ENCODE measurements at regions not wholly inside any gene's neighbourhood (a gene's known extent, or its start where the extent isn't known, plus 50 kb on each side); places are given as distances from the start of the nearest gene placed in this dataset.

DNA sequence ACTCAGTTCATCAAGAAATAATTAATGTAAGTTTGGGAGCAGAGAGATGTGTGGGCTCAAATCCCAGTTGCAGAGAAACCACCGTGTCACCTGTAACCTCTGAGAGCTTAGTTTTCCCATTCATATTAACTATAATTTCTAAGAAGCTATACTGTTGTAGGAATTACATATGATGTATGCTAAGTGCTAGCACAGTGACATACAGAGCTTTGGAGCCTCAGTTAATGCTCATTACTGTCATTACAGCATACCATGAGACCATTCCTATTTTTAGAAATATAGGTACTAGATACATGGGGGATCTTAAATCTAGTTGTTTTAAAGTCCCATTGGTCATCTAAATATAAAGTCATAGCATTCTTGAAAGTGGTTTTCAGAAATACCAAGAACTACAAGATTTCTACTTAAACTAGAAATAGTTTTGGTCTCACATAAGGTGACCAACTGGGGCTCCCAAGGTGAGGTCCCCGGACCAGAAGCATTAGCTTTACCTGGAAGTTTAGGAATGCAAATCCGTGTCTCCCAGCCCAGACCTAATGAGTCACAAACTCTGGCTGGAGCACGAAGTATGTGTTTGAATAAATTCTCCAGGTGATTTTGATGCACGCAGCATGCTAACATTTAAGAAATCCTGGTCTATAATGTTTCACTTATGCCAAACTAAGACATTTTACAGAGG, 144.6 kb downstream of the LACC1 start:
- no peaks in the 10 kb centered on the region for H3K36me3 ChIP-seq
- no peak overlapping the region for H3K4me3 ChIP-seq
- DNase-seq (ENCODE audit: low spot score in 2 of 2): no peak

GRCh38 chr13:44024846-44025195, 145.1 kb downstream of the LACC1 start:
- Histone ChIP-seq H3K9me3 (no peaks in the 10 kb centered on the region), H3K27ac (no peak overlapping the region), H3K4me3 (no peak overlapping the region), H3K4me1 (peaks cover 0 to 10% (median 0%) of the 10 kb centered on the region in 4 donors), H3K36me3 (no peaks in the 10 kb centered on the region), H3K27me3 (no peaks in the 10 kb centered on the region)
- no peak for DNase-seq (ENCODE audit: low spot score in 2 of 2)
- TF ChIP-seq POLR2A (IDR thresholded peaks at IDR 0.05): no peak
- no peak for TF ChIP-seq EP300 (IDR thresholded peaks at IDR 0.05)
- no peak for TF ChIP-seq CTCF (IDR thresholded peaks at IDR 0.05)
- WGBS, 2 donors: 67 to 79% methylated on average over 4 of the region's 4 CpGs

More for the DNA sequence above, 144.6 kb downstream of the LACC1 start:
- peaks cover 0 to 10% (median 0%) of the 10 kb centered on the region in 4 donors for H3K4me1 ChIP-seq
- no peaks in the 10 kb centered on the region for H3K27me3 ChIP-seq
- no peak overlapping the region for H3K27ac ChIP-seq
- no peaks in the 10 kb centered on the region for H3K9me3 ChIP-seq
- WGBS, 2 donors: 84 to 90% methylated on average over 5 of the region's 5 CpGs
- TF ChIP-seq EP300 (IDR thresholded peaks at IDR 0.05): no peak
- no peak for TF ChIP-seq CTCF (IDR thresholded peaks at IDR 0.05)
- no peak for TF ChIP-seq POLR2A (IDR thresholded peaks at IDR 0.05)

DNA sequence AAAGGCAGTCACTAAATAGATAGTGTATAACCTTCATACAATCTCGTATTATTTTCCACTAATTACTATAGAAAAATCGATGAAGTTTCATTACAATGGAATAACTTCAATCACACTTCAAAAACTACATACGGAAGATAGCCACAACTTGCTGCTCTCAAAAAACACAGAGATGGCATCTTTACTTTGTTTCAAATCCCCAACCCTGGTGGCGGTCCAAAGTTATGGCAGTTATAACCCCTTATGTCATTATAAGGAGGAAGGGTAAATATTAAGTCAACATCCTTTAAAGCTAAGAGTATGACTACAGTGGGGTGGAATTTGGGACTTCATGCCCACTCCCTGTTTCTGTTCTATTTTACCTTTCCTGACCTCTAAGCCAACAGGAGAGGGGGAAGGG, 146.5 kb downstream of the LACC1 start:
- Histone ChIP-seq H3K36me3 (no peaks in the 10 kb centered on the region), H3K9me3 (no peaks in the 10 kb centered on the region), H3K27ac (no peak overlapping the region), H3K27me3 (no peaks in the 10 kb centered on the region), H3K4me1 (peaks cover 0 to 8% (median 0%) of the 10 kb centered on the region in 4 donors), H3K4me3 (no peak overlapping the region)
- no peak for DNase-seq (ENCODE audit: low spot score in 2 of 2)
- WGBS, 2 donors: 93 to 95% methylated on average over 4 of the region's 4 CpGs
- no peak for TF ChIP-seq POLR2A (IDR thresholded peaks at IDR 0.05)
- no peak for TF ChIP-seq CTCF (IDR thresholded peaks at IDR 0.05)
- TF ChIP-seq EP300 (IDR thresholded peaks at IDR 0.05): no peak

GRCh38 chr13:44028734-44029133, 149.0 kb downstream of the LACC1 start:
- WGBS, 2 donors: 86 to 90% methylated on average over 3 of the region's 3 CpGs
- no peak for TF ChIP-seq EP300 (IDR thresholded peaks at IDR 0.05)
- no peak for TF ChIP-seq CTCF (IDR thresholded peaks at IDR 0.05)
- no peak for TF ChIP-seq POLR2A (IDR thresholded peaks at IDR 0.05)
- Histone ChIP-seq H3K4me1 (no peaks in the 10 kb centered on the region), H3K27me3 (no peaks in the 10 kb centered on the region), H3K4me3 (no peak overlapping the region), H3K9me3 (no peaks in the 10 kb centered on the region), H3K36me3 (no peaks in the 10 kb centered on the region), H3K27ac (no peak overlapping the region)
- DNase-seq (ENCODE audit: low spot score in 2 of 2): no peak

- WGBS, 2 donors: 47 to 88% methylated on average over 3 of the region's 3 CpGs
- no peak overlapping the region for H3K4me3 ChIP-seq
- no peaks in the 10 kb centered on the region for H3K36me3 ChIP-seq
- H3K9me3 ChIP-seq: peaks cover 0 to 5% (median 0%) of the 10 kb centered on the region in 4 donors
- TF ChIP-seq POLR2A (IDR thresholded peaks at IDR 0.05) (no peak), EP300 (IDR thresholded peaks at IDR 0.05) (no peak), CTCF (IDR thresholded peaks at IDR 0.05) (no peak)
- DNase-seq (ENCODE audit: low spot score in 2 of 2): no peak
- no peaks in the 10 kb centered on the region for H3K27me3 ChIP-seq
- no peaks in the 10 kb centered on the region for H3K4me1 ChIP-seq
- peak overlapping the region in 1 of 4 donors; percentile 12 for H3K27ac ChIP-seq
These were observed 150.9 kb downstream of the LACC1 start for GRCh38 chr13:44030615-44031014.

Measured in tibial nerve (tissue), 4 donors.